ENCODE measurements at regions not wholly inside any gene's neighbourhood (a gene's known extent, or its start where the extent isn't known, plus 50 kb on each side); places are given as distances from the start of the nearest gene placed in this dataset.

DNA sequence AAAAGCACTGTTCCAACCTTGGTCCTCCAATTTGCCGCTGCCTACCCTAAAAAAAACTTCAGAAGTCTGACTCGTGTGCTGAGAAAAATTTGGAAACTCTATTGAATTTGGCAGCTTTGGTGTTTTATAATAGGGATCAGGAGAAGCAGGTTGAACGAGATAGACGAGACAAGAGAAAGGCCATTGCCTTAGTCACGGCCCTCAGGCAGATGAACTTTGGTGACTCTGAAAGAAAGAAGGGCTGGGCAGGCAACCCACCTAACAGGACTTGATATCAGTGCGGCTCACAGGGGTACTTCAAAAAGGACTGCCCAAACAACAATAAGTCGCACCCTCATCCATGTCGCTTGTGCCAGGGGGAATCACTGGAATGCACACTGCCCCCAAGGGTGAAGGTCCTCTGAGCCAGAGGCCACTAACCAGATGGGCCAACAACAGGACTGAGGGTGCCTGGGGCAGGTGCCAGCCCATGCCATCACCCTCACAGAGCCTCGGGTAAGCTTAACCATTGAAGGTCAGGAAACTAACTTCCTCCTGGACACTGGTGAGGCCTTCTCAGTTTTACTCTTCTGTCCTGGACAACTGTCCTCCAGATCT, 102.5 kb upstream of the SSTR1 start:
- no peak for DNase-seq (ENCODE audit: low spot score)
- TF ChIP-seq, protein P1, sequence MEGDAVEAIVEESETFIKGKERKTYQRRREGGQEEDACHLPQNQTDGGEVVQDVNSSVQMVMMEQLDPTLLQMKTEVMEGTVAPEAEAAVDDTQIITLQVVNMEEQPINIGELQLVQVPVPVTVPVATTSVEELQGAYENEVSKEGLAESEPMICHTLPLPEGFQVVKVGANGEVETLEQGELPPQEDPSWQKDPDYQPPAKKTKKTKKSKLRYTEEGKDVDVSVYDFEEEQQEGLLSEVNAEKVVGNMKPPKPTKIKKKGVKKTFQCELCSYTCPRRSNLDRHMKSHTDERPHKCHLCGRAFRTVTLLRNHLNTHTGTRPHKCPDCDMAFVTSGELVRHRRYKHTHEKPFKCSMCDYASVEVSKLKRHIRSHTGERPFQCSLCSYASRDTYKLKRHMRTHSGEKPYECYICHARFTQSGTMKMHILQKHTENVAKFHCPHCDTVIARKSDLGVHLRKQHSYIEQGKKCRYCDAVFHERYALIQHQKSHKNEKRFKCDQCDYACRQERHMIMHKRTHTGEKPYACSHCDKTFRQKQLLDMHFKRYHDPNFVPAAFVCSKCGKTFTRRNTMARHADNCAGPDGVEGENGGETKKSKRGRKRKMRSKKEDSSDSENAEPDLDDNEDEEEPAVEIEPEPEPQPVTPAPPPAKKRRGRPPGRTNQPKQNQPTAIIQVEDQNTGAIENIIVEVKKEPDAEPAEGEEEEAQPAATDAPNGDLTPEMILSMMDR (IDR thresholded peaks at IDR 0.05; ENCODE audit: extremely low read depth, missing control alignments) = no peak

GRCh38 chr14:38107216-38107631, 100.5 kb upstream of the SSTR1 start:
- DNase-seq (ENCODE audit: low spot score) = no peak
- TF ChIP-seq, protein P1 (IDR thresholded peaks at IDR 0.05; ENCODE audit: extremely low read depth, missing control alignments) = no peak

- TF ChIP-seq, protein P1 (IDR thresholded peaks at IDR 0.05; ENCODE audit: extremely low read depth, missing control alignments) = no peak
- no peak for DNase-seq (ENCODE audit: low spot score)
These were observed 99.0 kb upstream of the SSTR1 start for GRCh38 chr14:38108681-38109080.

DNA sequence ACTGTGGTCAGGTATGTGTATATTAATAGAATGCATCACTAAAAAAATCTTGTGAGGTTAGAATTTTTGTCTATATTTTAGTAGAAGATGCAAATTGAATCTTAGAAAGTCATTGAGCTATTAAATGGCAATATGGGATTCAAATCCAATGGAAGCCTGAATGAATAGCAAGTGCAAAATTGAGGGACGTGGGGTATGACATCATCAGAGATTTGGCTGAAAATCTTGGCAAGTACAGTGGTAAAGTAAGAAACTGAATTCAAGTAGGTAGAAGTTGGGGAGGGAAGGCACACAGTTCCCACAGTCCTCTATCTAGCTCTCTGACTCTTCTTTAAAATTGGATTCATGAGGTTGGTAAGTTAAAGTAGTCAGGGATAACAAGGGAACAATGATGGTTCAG, 97.4 kb upstream of the SSTR1 start:
- TF ChIP-seq, protein P1 (IDR thresholded peaks at IDR 0.05; ENCODE audit: extremely low read depth, missing control alignments) = no peak
- no peak for DNase-seq (ENCODE audit: low spot score)

GRCh38 chr14:38111046-38111445, 96.7 kb upstream of the SSTR1 start:
- no peak for DNase-seq (ENCODE audit: low spot score)
- TF ChIP-seq, protein P1 (IDR thresholded peaks at IDR 0.05; ENCODE audit: extremely low read depth, missing control alignments) = no peak

DNA sequence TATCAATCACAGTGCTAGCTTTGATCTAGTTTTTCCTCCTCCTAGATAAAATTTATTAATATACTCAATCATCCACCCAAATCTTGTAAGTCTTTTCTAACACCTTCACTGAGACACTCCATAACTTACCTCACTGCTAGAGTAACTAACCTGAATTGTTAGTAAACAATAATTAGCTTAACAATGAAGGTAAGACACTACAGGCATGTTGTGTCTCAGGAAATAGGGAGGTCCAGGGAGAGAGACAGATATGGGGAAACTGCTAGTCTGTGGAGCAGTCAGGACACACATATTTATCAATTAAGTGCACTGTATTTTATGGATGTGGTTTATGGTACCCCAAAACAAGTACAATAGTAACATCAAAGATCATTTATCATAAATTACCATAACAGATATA, 94.2 kb upstream of the SSTR1 start:
- TF ChIP-seq, protein P1 (IDR thresholded peaks at IDR 0.05; ENCODE audit: extremely low read depth, missing control alignments) = no peak
- no peak for DNase-seq (ENCODE audit: low spot score)

DNA sequence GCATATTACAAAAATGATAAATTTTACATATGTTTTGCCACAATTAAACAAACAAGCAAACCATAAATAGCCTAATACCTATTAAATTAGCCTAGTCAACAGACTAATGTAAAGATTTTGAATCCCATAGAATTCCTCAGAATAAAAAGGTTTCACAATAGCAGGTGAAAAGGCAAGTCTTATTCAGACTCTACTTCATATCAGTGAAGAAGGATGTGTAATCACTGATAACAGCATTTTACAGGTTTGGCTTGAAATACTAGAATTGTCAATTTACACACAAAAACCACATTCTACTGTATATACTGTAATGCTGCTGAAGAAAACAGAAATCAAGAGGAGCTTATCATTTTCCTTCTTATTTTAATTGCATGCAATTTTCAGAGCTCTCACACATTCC, 90.8 kb upstream of the SSTR1 start:
- TF ChIP-seq, protein P1 (IDR thresholded peaks at IDR 0.05; ENCODE audit: extremely low read depth, missing control alignments) = no peak
- no peak for DNase-seq (ENCODE audit: low spot score)

Measured in GM20000 (cell line).